Eye (tissue), 1 donor: ENCODE measurements at regions not wholly inside any gene's neighbourhood (a gene's known extent, or its start where the extent isn't known, plus 50 kb on each side); places are given as distances from the start of the nearest gene placed in this dataset.
A peak's percentile ranks its signal among the peaks of the same experiment; 100 is the strongest.

ENCODE experiments used
- DNase-seq: peaks from one replicate; pipeline ENCODE4 v3.0.0-alpha.2; 2015

DNA sequence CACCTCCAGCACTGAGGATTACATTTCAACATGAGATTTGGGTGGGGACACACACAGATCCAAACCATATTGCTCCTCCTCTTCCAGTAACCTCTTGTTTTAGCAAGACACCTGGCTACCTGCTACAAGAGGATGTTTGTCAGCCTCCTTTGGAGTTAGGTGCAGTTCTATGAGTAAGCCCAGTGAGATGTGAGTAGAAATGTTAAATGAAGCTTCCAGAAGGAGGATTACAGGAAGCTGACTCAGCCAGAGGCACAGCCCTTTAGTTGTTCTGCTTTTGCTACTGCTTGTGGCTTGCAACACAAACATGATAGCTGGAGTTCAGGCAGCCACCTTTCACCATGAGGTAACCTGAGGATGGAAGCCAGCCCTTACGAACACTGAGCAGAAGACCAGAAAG, 382.7 kb upstream of the RNF32 start:
- no peak for DNase-seq

DNA sequence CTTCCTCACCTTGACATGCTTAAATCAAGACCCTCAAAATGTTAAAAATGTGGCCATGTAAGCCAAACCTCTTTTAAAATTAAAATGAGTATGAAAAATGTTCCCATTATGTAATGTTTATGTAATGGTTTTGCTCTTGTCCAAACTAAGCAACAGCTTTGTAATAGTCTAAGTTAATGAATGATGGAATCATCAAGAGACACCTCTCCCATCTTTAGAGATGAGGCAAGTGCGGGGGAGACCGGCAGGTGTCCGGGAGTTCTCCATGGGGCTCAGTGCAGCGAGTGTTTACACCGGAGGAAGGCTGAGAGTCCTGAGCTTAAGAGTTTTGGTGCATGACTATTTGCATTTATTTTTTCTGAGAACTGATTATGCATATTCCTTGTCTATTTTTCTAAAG, 384.9 kb upstream of the RNF32 start:
- no peak for DNase-seq

DNA sequence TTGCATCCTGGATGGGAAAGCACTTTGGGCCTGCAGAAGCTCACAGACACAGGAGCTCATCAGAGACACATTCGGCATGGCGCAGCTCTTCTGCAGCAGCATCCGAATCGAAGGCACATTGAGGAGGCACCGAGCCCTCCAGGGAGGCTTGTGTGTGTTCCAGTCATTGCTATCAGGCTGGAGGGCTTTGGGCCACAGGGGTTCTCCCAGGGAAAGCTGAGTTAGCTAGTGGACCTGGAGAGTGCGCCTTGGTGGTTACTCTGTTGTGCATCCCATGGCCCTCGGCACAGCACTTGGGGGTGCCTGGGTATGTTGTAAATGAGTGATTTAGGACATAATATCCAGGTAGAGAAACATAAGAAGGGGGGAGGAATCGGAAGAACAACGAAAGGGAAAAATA, 388.7 kb upstream of the RNF32 start:
- DNase-seq: no peak

DNA sequence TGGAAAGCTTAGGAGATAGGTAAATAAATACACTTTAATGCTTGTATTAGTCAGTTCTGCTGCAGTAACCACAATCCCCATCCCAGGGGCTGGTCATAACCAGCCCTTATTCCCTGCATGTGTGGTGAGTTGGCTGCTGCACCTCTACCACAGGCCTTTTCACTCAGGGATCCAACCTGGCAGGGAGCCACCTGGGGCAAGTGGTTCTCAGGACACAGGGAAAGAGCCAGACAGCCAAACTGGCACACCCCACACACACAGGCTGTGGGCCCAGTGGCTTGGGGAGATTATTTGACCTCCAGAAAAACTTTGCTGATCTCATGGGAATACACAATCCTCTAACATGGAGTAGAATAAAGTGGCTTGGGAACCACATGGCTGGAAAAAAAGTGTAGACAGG, 400.0 kb upstream of the RNF32 start:
- no peak for DNase-seq

DNA sequence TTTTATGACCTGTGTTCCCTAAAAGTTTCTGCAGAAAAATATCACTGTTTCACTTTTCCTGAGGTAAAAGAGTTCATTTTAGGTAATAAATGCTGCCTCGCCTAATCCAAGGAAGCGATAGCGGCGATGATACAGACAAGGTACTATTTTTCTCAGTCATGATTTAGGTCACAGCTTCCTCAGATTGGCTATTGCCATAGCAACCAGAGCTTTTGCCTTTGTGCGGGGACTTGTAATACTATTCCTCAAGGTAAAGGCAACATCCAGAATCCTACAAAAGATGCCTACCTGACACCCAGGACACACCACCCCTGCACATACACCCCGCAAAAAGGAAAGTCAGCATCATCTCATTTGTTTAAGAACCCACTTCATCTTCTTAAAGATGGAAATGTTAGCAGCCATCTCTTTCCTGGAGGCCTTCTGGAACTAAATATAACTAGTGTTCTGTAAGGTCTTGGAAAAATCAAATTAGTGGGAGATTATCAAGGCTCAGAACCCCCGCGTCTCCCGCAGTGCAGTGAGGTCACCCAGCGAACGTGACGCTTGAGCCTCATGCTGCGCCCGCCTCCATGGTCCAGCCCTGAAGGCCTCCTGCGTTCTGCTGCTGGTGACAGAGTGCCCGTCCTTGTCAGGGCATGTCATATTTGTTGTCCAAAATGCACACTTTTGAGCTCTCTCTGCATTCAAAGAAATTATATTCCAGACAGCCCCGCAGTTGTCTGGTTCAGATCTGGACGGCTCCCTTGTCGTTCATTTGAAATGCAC, 402.0 kb upstream of the RNF32 start:
- peak; percentile 5 for DNase-seq

DNA sequence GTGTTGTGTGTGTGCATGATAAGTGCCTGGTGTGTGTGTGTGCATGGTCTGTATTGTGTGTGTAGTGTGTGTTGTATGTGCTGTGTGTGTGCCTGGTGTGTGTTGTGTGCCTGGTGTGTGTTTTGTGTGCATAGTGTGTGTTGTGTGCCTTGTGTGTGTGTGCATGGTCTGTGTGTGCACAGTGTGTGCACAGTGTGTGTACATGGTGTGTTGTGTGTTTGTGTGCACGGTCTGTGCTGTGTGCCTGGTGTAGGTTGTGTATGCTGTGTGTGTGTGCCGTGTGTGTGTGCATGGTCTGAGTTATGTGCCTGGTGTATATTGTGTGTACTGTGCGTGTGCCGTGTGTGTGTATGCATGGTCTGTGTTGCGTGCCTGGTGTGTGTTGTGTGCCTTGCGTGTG, 403.0 kb upstream of the RNF32 start:
- no peak for DNase-seq

DNA sequence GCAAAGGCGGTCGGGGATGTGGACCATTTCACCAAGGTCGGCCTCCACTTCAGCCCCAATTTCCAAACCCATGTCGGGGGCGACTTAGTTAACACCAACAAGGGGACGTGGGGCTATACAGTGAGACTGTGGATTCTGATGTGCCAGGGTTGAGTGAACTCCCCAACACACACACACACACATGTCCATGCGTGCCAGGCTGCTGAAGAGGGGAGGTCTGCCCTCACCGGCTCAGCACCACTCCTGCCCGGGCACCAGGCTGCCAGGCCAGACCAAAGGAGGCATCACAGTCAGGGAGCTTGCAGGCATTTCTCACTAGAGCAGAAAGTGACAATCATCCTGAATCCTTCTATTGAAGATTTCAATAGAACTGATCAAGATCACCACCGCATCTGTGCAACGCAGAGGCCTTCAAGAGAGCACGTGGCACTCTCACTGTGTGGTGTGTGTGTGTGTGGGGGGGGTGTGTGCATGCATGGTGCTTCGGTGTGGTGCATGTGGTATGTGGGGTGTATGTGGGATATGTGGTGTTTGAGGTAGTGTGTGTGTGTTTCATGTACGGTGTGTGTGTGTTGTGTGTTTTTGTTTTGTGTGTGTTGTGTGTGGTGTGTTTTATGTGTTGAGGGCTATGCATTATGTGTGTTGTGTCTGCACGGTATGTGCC, 403.5 kb upstream of the RNF32 start:
- no peak for DNase-seq

DNA sequence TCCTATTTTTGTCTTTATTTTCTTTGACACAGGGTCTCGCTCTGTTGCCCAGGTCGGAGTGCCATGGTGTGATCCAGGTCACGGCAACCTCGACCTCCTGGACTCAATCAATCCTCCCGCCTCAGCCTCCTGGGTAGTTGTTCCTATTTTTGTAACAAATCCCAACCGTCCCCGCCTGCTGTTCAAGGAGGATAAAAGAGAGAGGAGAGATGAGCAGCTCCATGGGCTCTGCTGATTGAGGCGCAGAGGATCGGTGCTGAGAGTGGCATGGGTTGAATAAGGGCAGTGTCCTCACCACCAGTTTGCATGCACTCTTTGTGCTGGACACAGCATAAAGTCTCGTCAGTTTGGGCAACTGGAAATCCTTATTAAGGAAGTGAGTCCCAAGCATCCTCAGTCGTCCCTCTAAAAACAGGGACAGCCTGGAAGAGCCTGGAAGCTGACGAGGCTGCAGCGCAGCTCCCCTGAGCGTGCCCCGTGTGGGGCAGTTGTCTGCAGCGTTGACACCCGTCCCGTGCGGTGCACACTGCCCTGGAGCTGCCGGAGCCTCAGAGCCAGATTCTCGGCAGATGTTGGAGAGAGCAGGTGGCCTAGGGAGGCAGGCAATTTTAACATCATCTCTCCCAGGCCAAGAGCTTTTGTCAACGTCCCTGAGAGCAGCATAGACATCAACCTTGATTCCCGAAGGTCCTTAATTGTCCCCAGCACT, 404.2 kb upstream of the RNF32 start:
- DNase-seq: no peak

DNA sequence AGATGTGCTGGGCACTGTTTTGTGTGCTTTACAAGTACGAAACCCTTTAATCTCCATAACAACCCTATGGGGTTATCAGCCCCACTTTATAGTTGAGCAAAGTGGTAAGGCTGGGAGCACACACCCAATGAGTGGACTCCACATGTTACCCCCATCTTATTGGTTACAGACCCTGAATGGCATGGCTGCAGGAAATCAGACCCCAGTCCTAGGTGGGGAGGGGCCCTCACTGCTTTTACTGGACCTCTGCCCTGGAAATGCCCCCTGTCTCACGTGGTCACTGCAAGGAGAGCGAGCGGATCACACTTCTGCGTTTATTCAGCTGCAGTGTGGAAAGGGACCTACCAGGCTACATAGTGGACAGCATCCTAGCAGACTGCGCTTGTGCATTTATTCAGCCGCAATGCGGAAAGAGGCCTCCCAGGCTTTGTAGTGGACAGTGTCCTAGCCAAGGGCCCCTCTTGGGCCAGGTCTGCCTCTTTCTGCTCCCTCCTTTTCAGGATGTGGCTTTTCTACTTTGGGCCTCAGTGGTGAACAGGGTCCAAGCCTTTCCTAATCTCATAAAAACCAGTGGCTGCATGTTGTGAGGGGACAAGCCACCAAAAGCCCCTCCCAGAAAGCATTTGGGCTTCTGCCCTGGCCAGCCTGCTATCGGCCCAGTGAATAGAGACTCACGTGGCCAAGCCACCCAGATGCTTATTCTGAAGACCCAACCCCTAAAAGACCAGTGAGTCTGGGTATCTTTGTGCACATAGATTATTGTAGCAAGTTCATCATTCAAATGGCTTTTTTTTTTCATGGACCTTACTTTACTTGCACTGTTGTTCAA, 405.7 kb upstream of the RNF32 start:
- no peak for DNase-seq

DNA sequence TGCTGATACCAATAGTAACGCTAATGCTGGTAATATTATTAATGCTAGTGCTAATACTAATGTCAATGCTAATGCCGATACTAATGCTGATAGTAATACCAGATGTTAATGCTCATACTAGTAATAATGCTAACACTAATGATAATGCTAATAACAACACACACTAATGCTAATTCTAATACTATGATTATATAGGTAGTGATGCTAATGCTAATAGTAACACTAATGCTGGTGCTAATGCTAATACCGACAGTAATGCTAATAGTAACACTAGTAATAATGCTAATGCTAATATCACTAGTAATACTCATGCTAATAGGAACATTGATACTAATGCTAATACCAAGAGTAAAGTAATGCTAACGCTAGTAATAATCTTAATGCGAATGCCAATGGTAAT, 406.4 kb upstream of the RNF32 start:
- DNase-seq: no peak

DNA sequence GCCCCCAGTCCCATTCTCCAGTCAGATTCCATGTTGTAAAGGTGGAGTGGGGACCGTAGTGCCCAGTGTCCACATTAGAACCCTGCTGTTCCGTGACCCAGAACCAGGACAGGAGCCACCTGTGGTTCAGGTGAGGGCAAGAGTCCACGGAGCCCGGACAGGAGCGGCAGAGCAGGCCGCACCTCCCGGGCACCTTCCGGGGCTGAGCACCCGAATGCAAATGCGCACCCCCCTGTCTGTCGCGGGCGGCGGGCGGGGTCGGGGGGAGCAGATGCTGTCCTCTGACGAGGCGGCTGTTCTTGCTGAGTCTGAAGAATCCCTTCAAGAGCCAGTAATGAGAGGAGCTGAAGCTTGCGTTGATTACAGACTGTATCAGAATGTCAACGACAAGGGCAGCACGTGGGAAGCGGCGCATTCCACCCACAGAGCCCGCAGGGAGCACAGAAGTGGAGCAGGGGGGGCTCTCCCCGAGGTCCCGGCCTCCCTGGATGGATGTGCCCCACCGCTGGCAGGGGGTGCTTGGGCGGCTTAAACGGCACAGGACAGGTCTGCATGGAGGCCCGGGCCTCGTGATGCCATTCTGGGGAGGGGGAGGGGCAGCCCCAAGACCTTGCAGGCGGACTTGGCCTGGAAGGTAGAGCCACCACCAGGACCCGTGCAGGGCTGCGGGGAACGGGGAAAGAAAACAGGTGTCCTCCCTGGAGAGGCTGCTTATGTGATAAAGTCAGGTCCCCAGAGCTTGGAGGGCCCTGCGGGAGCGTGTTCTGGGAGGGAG, 407.5 kb upstream of the RNF32 start:
- DNase-seq: no peak

DNA sequence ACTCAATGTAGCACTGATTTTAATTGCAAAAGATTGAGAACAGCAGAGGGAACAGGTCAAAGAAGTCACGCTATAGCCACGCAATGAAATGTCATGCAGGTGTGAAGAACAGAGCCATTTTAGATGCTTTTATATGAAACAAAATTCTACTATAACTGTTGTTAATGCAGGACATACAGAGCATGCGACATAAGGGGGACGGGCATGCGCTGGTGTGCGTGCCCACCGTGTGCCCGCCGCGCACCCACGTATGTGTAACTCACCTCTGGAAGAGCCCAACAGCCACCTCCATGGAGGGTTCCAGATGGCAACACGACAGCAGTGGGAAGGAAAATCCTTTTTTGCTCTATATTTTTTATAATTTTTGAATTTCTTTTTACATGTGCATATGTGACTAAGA, 410.0 kb upstream of the RNF32 start:
- DNase-seq: no peak

DNA sequence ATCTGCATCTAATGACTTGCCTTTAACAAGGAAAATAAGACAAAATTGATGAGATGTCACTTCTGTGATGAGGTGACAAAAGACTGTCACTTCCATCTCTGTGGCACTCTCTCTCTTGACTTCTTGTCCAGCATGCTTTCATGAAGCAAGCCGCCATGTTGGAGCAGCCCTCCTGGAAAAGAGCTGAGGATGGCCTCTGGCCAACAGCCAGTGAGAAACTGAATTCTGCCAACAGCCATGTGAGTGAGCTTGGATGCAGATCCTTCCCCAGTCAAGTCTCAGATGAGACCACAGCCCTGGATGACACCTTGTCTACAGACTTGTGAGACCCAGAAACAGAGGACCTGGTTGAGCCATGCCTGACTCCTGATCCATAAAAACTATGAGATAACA, 412.6 kb upstream of the SHH start:
- DNase-seq: no peak

DNA sequence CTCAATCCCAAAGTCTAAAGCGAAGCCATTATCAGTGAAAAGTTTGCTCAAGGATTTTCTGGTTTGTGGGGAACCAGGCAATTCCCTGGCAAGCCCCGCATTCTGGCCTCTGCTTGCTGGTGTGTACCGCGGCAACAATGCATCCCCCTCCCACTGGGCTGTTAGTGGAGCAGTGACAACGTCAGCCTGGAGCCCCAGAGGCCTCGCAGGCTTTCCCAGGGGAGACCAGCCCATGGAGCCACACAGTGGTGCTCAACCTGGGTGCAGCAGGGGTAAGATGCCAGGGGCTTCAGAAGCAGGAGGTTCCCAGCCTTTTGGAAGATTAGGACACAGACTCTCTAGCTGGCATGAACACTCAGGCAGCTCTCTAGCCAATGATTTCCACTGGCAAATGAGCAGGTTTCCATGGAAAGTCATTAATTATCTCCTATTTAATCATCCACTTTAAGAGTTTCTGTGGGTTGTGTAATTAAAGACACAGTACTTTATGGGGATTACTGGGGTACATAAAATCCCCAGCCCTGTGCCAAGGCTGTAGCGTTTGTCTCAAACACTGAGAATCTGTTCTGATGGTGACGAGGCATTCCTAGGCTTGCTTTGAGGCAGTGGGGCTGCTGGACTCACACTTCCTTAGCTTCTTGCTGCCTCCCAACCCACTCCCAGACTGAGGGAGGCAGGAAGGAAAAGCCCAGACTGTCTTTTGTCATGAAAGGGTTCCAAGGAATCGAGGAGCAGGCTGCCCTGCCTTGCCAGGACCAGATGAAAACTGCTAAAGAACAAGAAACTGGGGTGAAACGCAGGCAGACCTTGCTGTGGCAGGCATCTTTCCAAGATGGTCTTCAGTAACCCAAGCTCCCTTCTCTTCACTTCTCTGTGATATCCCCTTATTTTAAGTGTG, 411.9 kb upstream of the SHH start:
- no peak for DNase-seq

DNA sequence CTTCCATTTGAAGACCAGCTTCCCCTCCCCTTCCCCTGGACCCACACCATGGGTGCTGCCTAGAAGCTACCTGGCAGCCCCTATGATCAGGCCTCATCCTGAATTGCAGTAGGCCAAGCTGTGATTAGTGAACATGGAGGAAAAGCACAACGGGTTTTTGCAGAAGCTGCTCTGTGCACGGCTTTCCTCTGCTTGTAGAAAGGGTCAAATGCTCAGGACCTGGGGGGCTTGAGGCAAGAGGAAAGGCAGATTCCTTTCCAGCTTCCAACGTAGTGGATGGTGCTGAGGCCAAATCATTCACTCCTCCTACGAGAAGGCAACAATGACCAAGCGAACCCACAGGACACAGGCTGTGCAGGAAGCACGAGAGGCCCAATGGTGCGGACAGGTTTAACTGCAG, 410.3 kb upstream of the SHH start:
- DNase-seq: no peak

DNA sequence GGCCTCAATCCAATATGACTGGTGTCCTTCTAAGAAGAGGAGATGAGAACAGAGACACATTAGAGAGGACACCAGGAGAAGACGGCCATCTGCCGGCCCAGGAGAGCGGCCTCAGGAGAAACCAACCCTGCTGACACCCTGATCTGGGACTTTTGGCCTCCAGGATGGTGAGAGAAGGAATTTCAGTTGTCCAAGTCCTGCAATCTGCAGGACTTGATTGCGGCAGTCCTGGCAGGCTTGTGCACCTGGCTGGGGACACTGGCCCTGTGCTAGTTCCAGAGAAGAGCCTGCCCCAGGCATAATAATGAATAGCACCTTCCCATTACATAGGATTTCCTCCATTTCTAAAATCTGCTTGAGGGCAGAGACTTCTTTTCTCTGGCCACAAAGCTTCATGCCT, 409.9 kb upstream of the SHH start:
- DNase-seq: no peak

DNA sequence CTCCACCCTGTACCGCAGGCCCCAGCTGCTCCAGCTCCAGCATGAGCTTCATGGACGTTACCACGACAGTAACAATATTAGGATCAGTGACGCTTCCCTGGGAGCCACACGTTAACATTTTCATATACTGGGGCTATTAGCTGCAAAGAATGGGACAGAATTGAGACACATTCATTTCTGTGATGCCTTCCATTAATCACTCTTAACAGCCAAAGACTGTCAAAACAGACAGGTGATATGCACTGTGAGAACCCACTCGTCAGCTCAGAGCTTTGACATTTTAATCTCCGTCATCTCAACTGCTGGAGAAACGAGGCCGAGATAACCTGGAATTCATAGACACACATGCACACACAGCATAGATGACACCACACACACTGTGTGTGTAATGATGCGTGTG, 408.4 kb upstream of the SHH start:
- DNase-seq: no peak

DNA sequence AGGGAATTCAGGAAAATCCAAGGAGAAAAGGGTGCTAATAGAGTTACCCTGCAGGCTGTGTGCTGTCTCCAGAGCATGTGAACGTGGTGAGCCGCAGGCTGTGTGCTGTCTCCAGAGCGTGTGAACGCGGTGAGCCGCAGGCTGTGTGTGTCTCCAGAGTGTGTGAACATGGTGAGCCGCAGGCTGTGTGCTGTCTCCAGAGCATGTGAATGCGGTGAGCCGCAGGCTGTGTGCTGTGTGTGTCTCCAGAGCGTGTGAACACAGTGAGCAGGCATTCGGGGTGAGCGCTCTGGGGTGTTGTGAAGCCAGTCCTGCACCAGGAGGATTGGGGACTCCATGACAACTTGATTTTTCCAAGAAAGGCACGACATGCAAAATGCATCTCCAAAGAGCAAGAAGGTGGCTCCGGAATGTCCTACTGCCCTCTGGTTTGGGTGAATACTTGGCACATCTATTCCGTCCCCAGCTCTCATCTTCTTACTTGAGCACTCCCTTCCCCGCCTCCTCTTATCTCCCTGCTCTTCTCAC, 407.9 kb upstream of the SHH start:
- no peak for DNase-seq

DNA sequence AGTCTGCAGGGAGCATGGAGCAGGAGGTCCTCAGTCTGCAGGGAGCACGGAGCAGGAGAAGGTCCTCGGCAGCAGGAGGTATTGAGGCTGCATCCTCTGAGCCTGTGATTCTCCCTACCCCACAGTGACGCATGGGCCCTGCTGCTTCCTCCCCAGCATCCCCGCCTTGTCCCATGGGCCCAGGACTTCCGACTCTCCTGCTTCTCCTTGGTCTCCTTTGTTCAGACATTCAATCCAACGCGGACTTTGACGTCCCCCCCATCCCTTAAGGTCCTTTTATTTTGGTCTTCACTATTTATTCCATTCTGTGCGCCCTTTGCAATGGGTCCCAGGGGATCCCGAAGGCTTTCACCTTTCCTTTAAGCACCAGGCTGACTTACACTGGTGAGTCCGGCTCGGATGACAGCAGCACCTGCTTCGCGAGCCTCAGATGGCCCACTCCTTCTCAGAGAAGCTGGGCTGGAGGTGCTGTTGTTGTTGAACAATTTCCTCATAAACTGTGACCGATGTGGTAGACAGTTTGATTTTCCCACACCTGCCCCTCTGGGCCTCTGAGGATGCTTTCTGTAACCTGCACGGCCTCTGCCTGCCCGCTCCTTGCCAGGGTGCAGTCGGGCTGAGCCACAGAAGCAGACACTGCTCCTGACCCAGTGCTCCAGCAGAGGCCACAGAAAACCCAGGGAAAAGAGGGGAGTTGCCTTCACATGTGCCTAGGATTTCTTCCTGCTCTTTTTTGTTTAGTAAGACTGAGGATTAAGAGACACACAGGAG, 407.2 kb upstream of the SHH start:
- no peak for DNase-seq

DNA sequence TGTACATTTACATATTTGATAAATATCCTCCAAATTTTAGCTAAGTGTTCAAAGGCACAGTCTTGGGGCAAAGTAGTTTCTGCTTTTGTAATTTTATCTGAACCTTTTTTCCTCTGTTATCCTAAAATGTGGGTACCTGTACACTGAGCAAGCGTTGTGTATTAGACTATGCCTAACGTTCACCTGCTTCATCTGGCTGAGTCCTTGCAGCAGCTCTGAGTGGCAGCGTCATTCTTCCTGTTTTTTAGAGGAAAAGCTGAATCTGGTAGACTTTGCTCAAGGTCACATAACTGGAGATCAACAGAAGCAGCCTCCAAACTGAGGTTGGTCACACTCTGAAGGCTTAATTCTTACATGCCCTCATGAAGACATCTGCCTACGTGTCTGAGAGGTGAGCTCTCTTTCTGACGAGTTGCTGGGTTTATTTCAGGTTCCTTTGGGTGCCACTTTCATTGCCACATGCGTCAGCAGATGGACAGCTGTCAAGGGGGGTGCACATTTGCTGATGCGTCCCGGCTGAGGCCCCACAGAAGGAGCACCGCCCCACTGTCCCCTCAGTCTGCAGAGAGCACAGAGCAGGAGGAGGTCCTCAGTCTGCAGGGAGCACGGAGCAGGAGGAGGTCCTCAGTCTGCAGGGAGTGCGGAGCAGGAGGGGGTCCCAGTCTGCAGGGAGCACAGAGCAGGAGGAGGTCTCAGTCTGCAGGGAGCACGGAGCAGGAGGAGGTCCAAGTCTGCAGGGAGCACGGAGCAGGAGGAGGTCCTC, 406.5 kb upstream of the SHH start:
- no peak for DNase-seq
